ENCODE measurements at regions not wholly inside any gene's neighbourhood (a gene's known extent, or its start where the extent isn't known, plus 50 kb on each side); places are given as distances from the start of the nearest gene placed in this dataset.

DNA sequence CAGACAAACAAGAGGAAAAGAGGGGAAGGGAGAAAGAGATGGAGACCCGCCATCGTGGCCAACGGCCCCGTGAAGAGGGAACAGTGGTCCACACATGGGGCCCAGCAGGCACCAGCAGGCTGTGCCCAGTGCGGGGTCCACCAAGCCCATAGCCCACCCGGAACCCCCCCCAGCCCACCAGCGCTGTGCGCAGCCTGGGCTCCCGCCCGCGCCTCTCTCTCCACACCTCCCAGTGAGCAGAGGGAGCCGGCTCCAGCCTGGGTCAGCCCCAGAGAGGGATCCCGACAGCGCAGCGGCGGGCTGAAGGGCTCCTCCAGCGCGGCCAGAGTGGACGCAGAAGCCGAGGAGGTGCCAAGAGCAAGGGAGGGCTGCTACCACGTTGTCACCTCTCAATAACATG lies 105.0 kb upstream of the TMTC1 start:
- TF ChIP-seq, protein P1, sequence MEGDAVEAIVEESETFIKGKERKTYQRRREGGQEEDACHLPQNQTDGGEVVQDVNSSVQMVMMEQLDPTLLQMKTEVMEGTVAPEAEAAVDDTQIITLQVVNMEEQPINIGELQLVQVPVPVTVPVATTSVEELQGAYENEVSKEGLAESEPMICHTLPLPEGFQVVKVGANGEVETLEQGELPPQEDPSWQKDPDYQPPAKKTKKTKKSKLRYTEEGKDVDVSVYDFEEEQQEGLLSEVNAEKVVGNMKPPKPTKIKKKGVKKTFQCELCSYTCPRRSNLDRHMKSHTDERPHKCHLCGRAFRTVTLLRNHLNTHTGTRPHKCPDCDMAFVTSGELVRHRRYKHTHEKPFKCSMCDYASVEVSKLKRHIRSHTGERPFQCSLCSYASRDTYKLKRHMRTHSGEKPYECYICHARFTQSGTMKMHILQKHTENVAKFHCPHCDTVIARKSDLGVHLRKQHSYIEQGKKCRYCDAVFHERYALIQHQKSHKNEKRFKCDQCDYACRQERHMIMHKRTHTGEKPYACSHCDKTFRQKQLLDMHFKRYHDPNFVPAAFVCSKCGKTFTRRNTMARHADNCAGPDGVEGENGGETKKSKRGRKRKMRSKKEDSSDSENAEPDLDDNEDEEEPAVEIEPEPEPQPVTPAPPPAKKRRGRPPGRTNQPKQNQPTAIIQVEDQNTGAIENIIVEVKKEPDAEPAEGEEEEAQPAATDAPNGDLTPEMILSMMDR (IDR thresholded peaks at IDR 0.05) = no peak
- no peak for TF ChIP-seq POLR2A (IDR thresholded peaks at IDR 0.05)

Data from suprapubic skin (tissue), 3 donors.